Inflammatory macrophage (primary cell): ENCODE measurements at regions not wholly inside any gene's neighbourhood (a gene's known extent, or its start where the extent isn't known, plus 50 kb on each side); places are given as distances from the start of the nearest gene placed in this dataset.

Source experiments
- DNase-seq, 2 donors: peaks; one replicate each; pipeline ENCODE4 v3.0.0-alpha.2; 2020 to 2022

GRCh38 chr2:152961351-152961750 is 242.9 kb downstream of the ARL6IP6 start:
- DNase-seq, result no peak

- DNase-seq, result no peak
Observed at GRCh38 chr2:152950126-152950525, 231.7 kb downstream of the ARL6IP6 start.

- DNase-seq, result no peak
Observed at GRCh38 chr2:152944099-152944498, 225.7 kb downstream of the ARL6IP6 start.

- no peak for DNase-seq
Observed at GRCh38 chr2:152942940-152943440, 224.6 kb downstream of the ARL6IP6 start.

GRCh38 chr2:152930501-152930900 is 212.1 kb downstream of the ARL6IP6 start:
- no peak for DNase-seq

GRCh38 chr2:152929628-152930027 is 211.2 kb downstream of the ARL6IP6 start:
- no peak for DNase-seq

GRCh38 chr2:152925547-152926448 is 207.4 kb downstream of the ARL6IP6 start:
- peak; percentile 52 to 54 for DNase-seq

GRCh38 chr2:152924722-152925121 is 206.3 kb downstream of the ARL6IP6 start:
- DNase-seq, result no peak

GRCh38 chr2:152924219-152924618 is 205.8 kb downstream of the ARL6IP6 start:
- DNase-seq, result no peak

- no peak for DNase-seq
Observed at GRCh38 chr2:152920846-152921245, 202.4 kb downstream of the ARL6IP6 start.

GRCh38 chr2:152910970-152911369 is 192.6 kb downstream of the ARL6IP6 start:
- no peak for DNase-seq

- DNase-seq, result no peak
Observed at GRCh38 chr2:152907046-152907445, 188.6 kb downstream of the ARL6IP6 start.

- DNase-seq, result no peak
Observed at GRCh38 chr2:152894051-152894450, 175.6 kb downstream of the ARL6IP6 start.

GRCh38 chr2:152890736-152891135 is 172.3 kb downstream of the ARL6IP6 start:
- no peak for DNase-seq

GRCh38 chr2:152883951-152884487 is 165.6 kb downstream of the ARL6IP6 start:
- DNase-seq, result no peak

GRCh38 chr2:152881527-152881926 is 163.1 kb downstream of the ARL6IP6 start:
- no peak for DNase-seq

GRCh38 chr2:152879275-152879674 is 160.9 kb downstream of the ARL6IP6 start:
- no peak for DNase-seq

GRCh38 chr2:152875701-152876695 is 157.6 kb downstream of the ARL6IP6 start:
- DNase-seq, result no peak

- no peak for DNase-seq
Observed at GRCh38 chr2:152874955-152875354, 156.5 kb downstream of the ARL6IP6 start.

- no peak for DNase-seq
Observed at GRCh38 chr2:152870239-152870638, 151.8 kb downstream of the ARL6IP6 start.

GRCh38 chr2:152867397-152867796 is 149.0 kb downstream of the ARL6IP6 start:
- no peak for DNase-seq

GRCh38 chr2:152864601-152865149 is 146.3 kb downstream of the ARL6IP6 start:
- DNase-seq, result no peak
